ENCODE measurements at regions not wholly inside any gene's neighbourhood (a gene's known extent, or its start where the extent isn't known, plus 50 kb on each side); places are given as distances from the start of the nearest gene placed in this dataset. TPM values are rescaled to one million over a fixed set of nuclear protein-coding genes. Genes with fewer than 3 reads are reported as not detected.
A peak's percentile ranks its signal among the peaks of the same experiment; 100 is the strongest.

DNA sequence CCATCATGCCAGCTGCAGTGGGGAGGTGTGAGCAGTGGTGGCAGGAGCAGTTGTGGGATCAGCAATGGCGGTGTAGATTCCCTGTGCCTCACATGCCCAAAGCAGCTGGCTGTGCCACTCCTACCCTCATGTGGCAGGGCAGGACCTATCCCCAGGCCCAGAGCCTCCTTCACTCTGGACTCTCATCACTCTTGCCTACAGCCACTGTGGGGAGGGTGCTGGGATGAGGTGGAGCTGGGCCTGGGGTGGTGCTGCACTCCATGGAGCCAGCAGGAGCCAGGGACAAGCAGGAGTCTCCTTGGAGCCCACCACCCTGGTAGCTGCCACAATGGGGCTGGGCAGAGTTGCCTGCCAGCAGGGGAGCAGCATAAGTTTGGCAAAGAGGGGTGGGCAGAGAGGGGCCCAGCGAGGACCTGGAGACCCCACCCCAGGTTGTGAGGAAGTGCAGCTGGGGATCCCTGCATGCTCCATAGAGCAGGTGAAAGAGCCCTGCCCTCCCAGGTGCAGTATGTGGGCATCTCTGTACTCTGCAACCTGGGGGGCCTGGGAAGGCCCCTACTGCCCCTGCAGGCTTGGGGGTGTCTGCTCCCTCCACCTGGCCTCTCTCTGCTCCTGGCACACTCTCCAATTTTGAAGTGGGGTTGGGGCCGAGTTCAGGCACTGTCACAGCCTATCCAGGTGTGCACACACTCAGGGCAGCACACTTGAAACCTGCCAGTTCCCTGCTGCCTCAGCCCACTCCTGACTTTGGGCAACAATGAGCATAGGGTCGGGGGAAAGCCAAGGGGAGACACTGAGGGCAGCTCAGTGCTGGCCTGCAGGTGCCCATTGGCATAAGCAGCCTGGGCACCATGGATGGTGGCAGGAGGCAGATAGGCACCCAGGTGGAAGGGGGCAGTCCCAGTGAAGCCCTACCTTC is 74.0 kb upstream of the INTU start:
- intact Hi-C loops (cut with DNase I) = no loop called here
- ATAC-seq (peak; percentile 21), DNase-seq (ENCODE audit: low spot score) (no peak)

GRCh38 chr4:127559981-127560380 is 72.8 kb upstream of the INTU start:
- intact Hi-C loops (cut with DNase I) = no loop called here
- DNase-seq (ENCODE audit: low spot score) = no peak
- no peak for ATAC-seq

DNA sequence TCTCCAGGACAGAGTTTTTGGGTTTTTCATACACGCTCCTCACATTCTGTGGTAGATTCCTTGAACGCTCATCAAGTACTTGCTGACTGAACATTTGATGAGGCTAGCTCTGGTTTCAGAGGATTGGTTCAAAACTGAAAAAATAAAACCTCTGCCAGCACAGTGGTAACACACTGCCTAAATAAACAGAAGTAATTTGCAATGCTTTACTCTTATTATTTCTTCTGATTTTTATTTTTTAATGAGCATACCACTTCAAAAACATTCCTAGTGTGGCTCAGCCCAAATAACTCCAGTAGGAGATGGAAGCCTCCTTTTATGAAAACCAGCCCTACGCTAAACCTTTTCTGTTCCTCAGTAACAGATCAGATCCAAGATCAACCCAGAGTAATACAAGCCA is 72.0 kb upstream of the INTU start:
- no peak for DNase-seq (ENCODE audit: low spot score)
- ATAC-seq = peak; percentile 76
- intact Hi-C loops (cut with DNase I) = no loop called here

DNA sequence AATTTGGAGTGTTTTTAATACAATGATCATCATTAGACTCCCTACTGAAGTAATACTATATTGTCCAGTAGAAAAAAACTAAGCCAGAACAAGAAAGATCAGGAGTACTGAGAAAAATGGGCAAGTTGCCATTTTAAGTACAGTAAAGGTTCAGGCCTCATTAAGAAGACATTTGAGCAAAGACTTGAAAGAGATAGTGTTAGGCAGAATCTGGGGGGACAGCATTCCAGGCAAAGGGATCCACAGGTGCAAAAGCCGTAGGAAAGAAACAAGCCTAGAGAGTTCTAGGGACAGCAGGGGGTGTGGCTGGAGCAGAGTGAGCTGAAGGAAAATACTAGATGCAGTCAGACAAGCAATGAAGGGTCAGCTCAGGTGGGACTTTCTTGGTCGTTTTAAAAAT is 58.1 kb upstream of the INTU start:
- DNase-seq (ENCODE audit: low spot score) (no peak), ATAC-seq (no peak)
- intact Hi-C loops (cut with DNase I) = no loop called here

- DNase-seq (ENCODE audit: low spot score) = no peak
- ATAC-seq = peak; percentile 68
- intact Hi-C loops (cut with DNase I) = no loop called here
These were observed 56.9 kb upstream of the INTU start for GRCh38 chr4:127575888-127576287.

- ATAC-seq (no peak), DNase-seq (ENCODE audit: low spot score) (no peak)
These were observed 54.3 kb upstream of the INTU start for GRCh38 chr4:127578491-127578890.

DNA sequence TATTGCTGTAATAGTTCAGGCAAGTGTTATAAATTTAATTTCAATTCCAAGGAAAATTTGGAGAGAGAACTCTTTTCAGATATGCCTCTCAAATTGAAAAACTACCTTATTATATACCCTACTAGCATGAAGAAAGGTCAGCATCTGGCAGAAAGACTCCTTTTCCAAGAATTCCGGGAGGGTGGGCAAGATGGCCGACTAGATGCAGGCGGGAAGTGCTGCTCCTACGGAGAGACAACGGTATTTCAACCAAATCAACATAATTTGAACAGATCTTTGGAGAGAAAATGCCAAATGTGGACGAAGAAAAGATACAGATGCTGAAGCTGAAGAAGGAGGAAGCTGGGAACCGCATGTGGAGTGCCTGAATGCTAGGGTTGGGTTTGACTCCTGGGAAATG is 53.8 kb upstream of the INTU start:
- DNase-seq (ENCODE audit: low spot score) = no peak
- no peak for ATAC-seq
- intact Hi-C loops (cut with DNase I) = no loop called here

More at GRCh38 chr4:127578491-127578890, 54.3 kb upstream of the INTU start:
- intact Hi-C loops (cut with DNase I) = no loop called here

- DNase-seq (ENCODE audit: low spot score) (no peak), ATAC-seq (no peak)
- intact Hi-C loops (cut with DNase I) = no loop called here
These were observed 52.9 kb upstream of the INTU start for GRCh38 chr4:127579821-127580220.

DNA sequence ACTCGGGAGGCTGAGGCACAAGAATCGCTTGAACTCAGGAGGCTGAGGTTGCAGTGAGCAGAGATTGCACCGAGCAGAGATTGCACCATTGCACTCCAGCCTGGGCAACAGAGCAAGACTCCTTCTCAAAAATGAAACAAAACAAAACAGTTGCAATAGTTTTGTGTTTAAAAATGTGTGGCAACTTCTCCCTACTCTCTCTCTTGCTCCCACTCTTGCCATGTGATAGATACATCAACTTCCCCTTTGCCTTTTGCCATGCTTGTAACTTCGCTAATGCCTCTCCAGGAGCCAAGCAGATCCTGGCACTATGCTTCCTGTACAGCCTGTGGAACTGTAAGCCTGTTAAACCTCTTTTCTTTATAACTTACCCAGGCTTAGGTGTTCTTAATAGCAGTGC is 52.5 kb upstream of the INTU start:
- intact Hi-C loops (cut with DNase I) = no loop called here
- DNase-seq (ENCODE audit: low spot score) (no peak), ATAC-seq (no peak)

DNA sequence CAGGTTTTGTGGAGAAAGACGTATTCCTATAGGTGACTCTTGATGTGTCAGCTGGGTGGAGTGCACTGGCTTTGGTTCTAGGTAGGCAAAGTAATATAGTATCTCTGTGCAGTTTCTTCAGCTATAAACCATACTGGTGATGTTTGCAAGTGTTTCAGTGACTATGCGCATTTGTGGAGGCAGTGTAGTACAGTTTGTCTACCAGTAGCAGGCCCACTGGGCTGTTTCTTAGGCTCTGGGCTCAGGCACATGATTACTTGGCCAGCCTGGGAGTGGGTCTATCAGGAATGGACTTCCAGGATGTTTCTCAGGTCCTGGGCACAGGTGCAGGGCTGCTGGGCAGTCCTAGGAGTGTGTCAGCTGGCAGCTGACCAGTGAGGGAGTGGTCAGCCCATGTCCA is 51.9 kb upstream of the INTU start:
- ATAC-seq (no peak), DNase-seq (ENCODE audit: low spot score) (no peak)
- intact Hi-C loops (cut with DNase I) = no loop called here

Small RNA genes in the stretch of these regions (microRNA-seq; reads per million reads assigned to microRNA genes)
- not detected for gene MIR2054

Measured in sciatic nerve (tissue), 2 donors.